HCT116 (cell line): ENCODE measurements at regions not wholly inside any gene's neighbourhood (a gene's known extent, or its start where the extent isn't known, plus 50 kb on each side); places are given as distances from the start of the nearest gene placed in this dataset.

ENCODE experiments used
- ATAC-seq: fragments of 200-7000 bp; cut with Tn5 transposase; 2 replicates; pipeline ENCODE4 v1.9.1; 2020; ENCODE audit warnings: mild to moderate bottlenecking, moderate library complexity
- BruUV-seq: library from RNA; stranded (reverse); fragments of 400-500 nt; replicated peaks from 2 replicates; lab custom pipeline; 2021; lab: Mats Ljungman, UMichigan
- CTCF ChIA-PET: fragments of 300-600 bp; sonication (Branson Sonifier 250); formaldehyde crosslinking; loops from one replicate; lab custom pipeline; 2021; ENCODE audit warnings: antibody characterized with exemption; lab: Charles Lee
- POLR2A ChIA-PET: fragments of 300-600, 350-600 bp; sonication (Branson Sonifier 250); formaldehyde crosslinking; loops from one replicate; lab custom pipeline; 2021; ENCODE audit warnings: antibody characterized with exemption; lab: Charles Lee
- RAD21 ChIA-PET, 2 experiments: fragments of 300-600 bp; sonication (Branson Sonifier 250); formaldehyde crosslinking; loops; one replicate each; lab custom pipeline; 2023; ENCODE audit warnings: low total read pairs in 2 of 2; ENCODE audit not compliant: uncharacterized antibody in 2 of 2, unreplicated experiment in 2 of 2, low non-redundant PET in 1 of 2; lab: Charles Lee
- DNase-seq: peaks from one replicate; pipeline ENCODE4 v3.0.0-alpha.2; 2010; ENCODE audit warnings: low read depth, low spot score
- H2AFZ ChIP-seq: fragments of 200-600 bp; shearing (Covaris generic), sonication (generic); 2 replicates; pipeline ENCODE4 v1.6.1; 2017; ENCODE audit warnings: low read depth, mixed run types, mixed read lengths, antibody characterized with exemption, low read length; ENCODE audit not compliant: poor library complexity, severe bottlenecking
- H3K27ac ChIP-seq: 2 replicates; pipeline ENCODE4 v1.5.1; 2012; ENCODE audit warnings: low read depth, low read length
- H3K27me3 ChIP-seq: fragments of 200-600 bp; sonication (generic); 2 replicates; pipeline ENCODE4 v1.6.1; 2016; ENCODE audit warnings: mixed run types, low read length, mixed read lengths; ENCODE audit not compliant: insufficient read depth
- H3K36me3 ChIP-seq, 2 experiments: fragments of 200-500 bp in 1 of 2; fragments of 200-600 bp in 1 of 2; sonication (Bioruptor generic) in 1 of 2; sonication (generic) in 1 of 2; 2 replicates each; pipeline versions ENCODE4 v1.5.1 to v1.6.1; 2014 to 2016; ENCODE audit warnings: low read length in 2 of 2, inconsistent platforms in 1 of 2, mixed read lengths in 1 of 2, mixed run types in 1 of 2; ENCODE audit not compliant: insufficient read depth in 2 of 2, control insufficient read depth in 1 of 2
- H3K4me1 ChIP-seq, 2 experiments: fragments of 200-600 bp in 1 of 2; sonication (generic) in 1 of 2; 2 replicates each; pipeline versions ENCODE4 v1.5.1 to v1.6.1; 2012 to 2017; ENCODE audit warnings: low read length in 2 of 2, inconsistent platforms in 1 of 2, mild to moderate bottlenecking in 1 of 2, mixed read lengths in 1 of 2, mixed run types in 1 of 2, moderate library complexity in 1 of 2; ENCODE audit not compliant: insufficient read depth in 2 of 2, control insufficient read depth in 1 of 2
- H3K4me2 ChIP-seq: fragments of 200-600 bp; sonication (generic); 2 replicates; pipeline ENCODE4 v1.6.1; 2017; ENCODE audit warnings: mixed run types, low read length, mixed read lengths
- H3K4me3 ChIP-seq, 2 experiments: fragments of 200-600 bp in 1 of 2; sonication (generic) in 1 of 2; replicated peaks in 1 of 2; 2 replicates each; pipeline ENCODE4 v1.5.1; 2011 to 2016; ENCODE audit warnings: low read length in 2 of 2, control low read depth in 1 of 2, low read depth in 1 of 2, mild to moderate bottlenecking in 1 of 2, mixed read lengths in 1 of 2, mixed run types in 1 of 2
- H3K79me2 ChIP-seq: fragments of 200-600 bp; sonication (generic); 2 replicates; pipeline ENCODE4 v1.6.1; 2017; ENCODE audit warnings: mild to moderate bottlenecking, mixed run types, low read length, moderate library complexity, mixed read lengths; ENCODE audit not compliant: insufficient read depth
- H3K9ac ChIP-seq: fragments of 200-600 bp; sonication (generic); 2 replicates; pipeline ENCODE4 v1.6.1; 2016; ENCODE audit warnings: low read length, mixed read lengths
- H3K9me2 ChIP-seq: fragments of 200-600 bp; sonication (generic), shearing (Covaris generic); 2 replicates; pipeline ENCODE4 v1.6.1; 2017; ENCODE audit warnings: mixed run types, mild to moderate bottlenecking, moderate library complexity; ENCODE audit not compliant: insufficient read depth
- H3K9me3 ChIP-seq, 2 experiments: fragments of 200-500 bp in 1 of 2; fragments of 200-600 bp in 1 of 2; sonication (Bioruptor generic) in 1 of 2; sonication (generic) in 1 of 2; 2 replicates each; pipeline ENCODE4 v1.6.1; 2014 to 2017; ENCODE audit warnings: low read length in 2 of 2, mixed read lengths in 2 of 2, inconsistent platforms in 1 of 2, low read depth in 1 of 2, mild to moderate bottlenecking in 1 of 2, mixed run types in 1 of 2, moderate library complexity in 1 of 2; ENCODE audit not compliant: control insufficient read depth in 1 of 2, insufficient read depth in 1 of 2
- H4K20me1 ChIP-seq: fragments of 200-600 bp; sonication (generic), shearing (Covaris generic); 2 replicates; pipeline ENCODE4 v1.6.1; 2017; ENCODE audit warnings: mixed run types, mild to moderate bottlenecking, moderate library complexity; ENCODE audit not compliant: insufficient read depth
- CBX3 ChIP-seq: IDR thresholded peaks from 2 replicates; pipeline ENCODE4 v1.6.1; 2012; ENCODE audit warnings: low read depth
- CEBPB ChIP-seq: IDR thresholded peaks from 2 replicates; pipeline ENCODE4 v1.6.1; 2012; ENCODE audit warnings: low read depth
- CTCF ChIP-seq, 3 experiments: fragments of 200-600 bp in 1 of 3; sonication (generic) in 1 of 3; IDR thresholded peaks in 2 of 3; conservative IDR thresholded peaks in 1 of 3; 2 replicates each; pipeline ENCODE4 v1.5.1; 2012 to 2017; ENCODE audit warnings: low read depth in 2 of 3, low read length in 2 of 3, antibody characterized with exemption in 1 of 3, borderline replicate concordance in 1 of 3, control low read depth in 1 of 3, mild to moderate bottlenecking in 1 of 3, mixed read lengths in 1 of 3, mixed run types in 1 of 3, moderate library complexity in 1 of 3; ENCODE audit not compliant: insufficient read depth in 1 of 3
- EGR1 ChIP-seq: IDR thresholded peaks from 2 replicates; pipeline ENCODE4 v1.6.1; 2012; ENCODE audit warnings: low read depth
- ELF1 ChIP-seq: IDR thresholded peaks from 2 replicates; pipeline ENCODE4 v1.6.1; 2012; ENCODE audit warnings: low read depth, borderline replicate concordance
- EZH2 ChIP-seq: fragments of 200-600 bp; sonication (generic); IDR thresholded peaks from 2 replicates; pipeline ENCODE4 v1.6.1; 2017; ENCODE audit warnings: antibody characterized with exemption, mixed run types
- EZH2phosphoT487 ChIP-seq: fragments of 200-600 bp; IDR thresholded peaks from 2 replicates; pipeline ENCODE4 v1.6.1; 2018; ENCODE audit warnings: antibody characterized with exemption, borderline replicate concordance
- FOSL1 ChIP-seq: IDR thresholded peaks from 2 replicates; pipeline ENCODE4 v1.6.1; 2012; ENCODE audit warnings: low read depth
- JUND ChIP-seq: IDR thresholded peaks from 2 replicates; pipeline ENCODE4 v1.6.1; 2012
- MAX ChIP-seq: IDR thresholded peaks from 2 replicates; pipeline ENCODE4 v1.6.1; 2012
- POLR2A ChIP-seq: IDR thresholded peaks from 2 replicates; pipeline ENCODE4 v1.7.0; 2011; ENCODE audit warnings: borderline replicate concordance; ENCODE audit not compliant: insufficient read depth, insufficient read length; ENCODE audit errors: extremely low read depth
- POLR2AphosphoS5 ChIP-seq: IDR thresholded peaks from 2 replicates; pipeline ENCODE4 v1.6.1; 2011; ENCODE audit warnings: mild to moderate bottlenecking, low read depth, low read length, moderate library complexity
- RAD21 ChIP-seq: IDR thresholded peaks from 2 replicates; pipeline ENCODE4 v1.6.1; 2012; ENCODE audit warnings: low read depth, mild to moderate bottlenecking
- REST ChIP-seq: IDR thresholded peaks from 2 replicates; pipeline ENCODE4 v1.6.1; 2012; ENCODE audit warnings: low read depth
- SP1 ChIP-seq: IDR thresholded peaks from 2 replicates; pipeline ENCODE4 v1.6.1; 2012; ENCODE audit warnings: low read depth
- SRF ChIP-seq: IDR thresholded peaks from 2 replicates; pipeline ENCODE4 v1.6.1; 2012; ENCODE audit warnings: low read depth
- YY1 ChIP-seq: IDR thresholded peaks from 2 replicates; pipeline ENCODE4 v1.6.1; 2011; ENCODE audit warnings: low read length, low read depth, moderate library complexity, mild to moderate bottlenecking; ENCODE audit not compliant: insufficient replicate concordance; ENCODE audit errors: extremely low read depth
- ZFX ChIP-seq: fragments of 450-650 bp; IDR thresholded peaks from 2 replicates; pipeline ENCODE4 v1.6.1; 2017
- ZNF274 ChIP-seq: fragments of 200-500 bp; sonication (Bioruptor generic); IDR thresholded peaks from 2 replicates; pipeline ENCODE4 v1.6.1; 2014; ENCODE audit warnings: mild to moderate bottlenecking, low read depth, low read length, inconsistent platforms
- intact Hi-C: fragments of 100-400 bp; cut with micrococcal nuclease; formaldehyde crosslinking; loops from 2 replicates; pipeline ENCODE4 v1.10.0; 2022

GRCh38 chr12:48266826-48267225 is 63.7 kb upstream of the OR10AD1 start:
- H3K9me3 ChIP-seq, result no peaks in the 10 kb centered on the region
- H2AFZ ChIP-seq, result no peak overlapping the region
- H3K27me3 ChIP-seq, result no peaks in the 10 kb centered on the region
- H3K27ac ChIP-seq, result no peak overlapping the region
- POLR2A ChIA-PET, result no interaction called here
- no peak for TF ChIP-seq EZH2phosphoT487
- no peaks in the 10 kb centered on the region for H3K36me3 ChIP-seq
- no TSS peak for BruUV-seq
- no peak for DNase-seq
- no peaks in the 10 kb centered on the region for H3K79me2 ChIP-seq
- H4K20me1 ChIP-seq, result no peaks in the 10 kb centered on the region
- CTCF ChIA-PET, result no interaction called here
- intact Hi-C loops, result no loop called here
- H3K4me2 ChIP-seq, result no peak overlapping the region
- no peak for ATAC-seq
- RAD21 ChIA-PET, result no interaction called here
- H3K4me3 ChIP-seq, result no peak overlapping the region
- H3K9me2 ChIP-seq, result no peaks in the 10 kb centered on the region
- no peaks in the 10 kb centered on the region for H3K4me1 ChIP-seq
- H3K9ac ChIP-seq, result no peak overlapping the region

GRCh38 chr12:48265777-48266176 is 62.7 kb upstream of the OR10AD1 start:
- H3K27me3 ChIP-seq, result no peaks in the 10 kb centered on the region
- RAD21 ChIA-PET, result no interaction called here
- no peak for TF ChIP-seq SP1
- no peak for TF ChIP-seq MAX
- no peak for TF ChIP-seq RAD21
- no peak for TF ChIP-seq CBX3
- no peak for TF ChIP-seq POLR2A
- no peak for TF ChIP-seq CTCF (IDR thresholded peaks at IDR 0.05 in 2 of 3, conservative IDR thresholded peaks at IDR 0.05 in 1 of 3; ENCODE audit: borderline replicate concordance in 1 of 3, insufficient read depth in 1 of 3, low read depth in 2 of 3, low read length in 2 of 3)
- TF ChIP-seq CEBPB, result no peak
- no peak for TF ChIP-seq ZNF274
- TF ChIP-seq SRF, result no peak
- TF ChIP-seq REST, result no peak
- TF ChIP-seq JUND, result no peak
- no peak for TF ChIP-seq YY1
- TF ChIP-seq EZH2, result no peak
- no peak for TF ChIP-seq FOSL1
- TF ChIP-seq EZH2phosphoT487, result no peak
- TF ChIP-seq POLR2AphosphoS5, result no peak
- TF ChIP-seq ELF1, result no peak
- TF ChIP-seq EGR1, result no peak
- TF ChIP-seq ZFX, result no peak

More at GRCh38 chr12:48265777-48266176, 62.7 kb upstream of the OR10AD1 start:
- Histone ChIP-seq H3K4me2 (no peak overlapping the region), H3K4me3 (no peak overlapping the region), H3K9me3 (no peaks in the 10 kb centered on the region), H2AFZ (no peak overlapping the region), H3K4me1 (no peaks in the 10 kb centered on the region), H3K79me2 (no peaks in the 10 kb centered on the region), H4K20me1 (no peaks in the 10 kb centered on the region), H3K36me3 (no peaks in the 10 kb centered on the region), H3K27ac (no peak overlapping the region), H3K9me2 (no peaks in the 10 kb centered on the region), H3K9ac (no peak overlapping the region)
- CTCF ChIA-PET, result no interaction called here
- no TSS peak for BruUV-seq
- ATAC-seq (no peak), DNase-seq (no peak)
- intact Hi-C loops, result no loop called here
- POLR2A ChIA-PET, result no interaction called here
